RPMI7951 (cell line): ENCODE measurements at regions not wholly inside any gene's neighbourhood (a gene's known extent, or its start where the extent isn't known, plus 50 kb on each side); places are given as distances from the start of the nearest gene placed in this dataset.

Experiments
- DNase-seq: peaks from one replicate; pipeline ENCODE4 v3.0.0-alpha.2; 2012; ENCODE audit warnings: low read depth

- DNase-seq = no peak
Observed at GRCh38 chr12:114302606-114303315, 103.2 kb downstream of the TBX5 start.

GRCh38 chr12:114302117-114302516, 103.8 kb downstream of the TBX5 start:
- no peak for DNase-seq

DNA sequence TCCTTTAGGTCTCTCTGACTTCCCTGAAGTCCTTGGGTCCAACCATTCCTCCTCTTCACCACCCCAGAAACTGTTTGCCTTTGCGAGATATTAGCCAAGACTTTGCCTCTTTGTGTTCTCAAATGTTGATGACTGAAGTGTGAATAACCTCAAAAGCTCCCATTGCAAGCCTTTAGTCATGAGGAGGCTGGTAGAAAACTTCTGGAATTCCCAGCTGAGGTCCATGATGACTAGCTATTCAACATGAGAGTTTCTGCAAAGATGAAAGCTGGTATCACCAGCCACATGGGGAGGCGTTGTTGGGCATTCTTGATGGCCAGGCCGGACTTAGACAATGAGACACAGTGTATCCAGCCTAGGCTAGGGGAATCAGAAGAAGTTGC, 111.7 kb downstream of the TBX5 start:
- DNase-seq = no peak

- no peak for DNase-seq
Observed at GRCh38 chr12:114293571-114294302, 112.2 kb downstream of the TBX5 start.

DNA sequence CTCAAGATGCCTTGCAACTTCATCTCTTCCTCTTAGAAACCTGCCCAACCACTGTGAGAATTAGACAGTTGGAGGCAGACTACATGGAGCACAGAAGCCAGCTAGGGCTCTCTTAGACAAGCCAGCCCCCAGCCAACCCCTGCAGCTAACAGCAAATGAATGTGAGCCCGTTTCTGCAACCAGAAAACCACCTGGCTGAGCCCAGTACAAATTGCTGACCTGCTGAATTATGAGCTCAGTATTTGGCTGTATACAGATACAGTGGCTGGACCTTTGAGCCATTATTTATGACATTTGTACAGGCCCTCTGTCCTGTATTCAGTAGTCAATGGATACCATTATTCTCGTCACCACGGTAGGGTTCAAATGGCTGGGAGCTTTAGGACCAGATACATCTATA, 112.9 kb downstream of the TBX5 start:
- no peak for DNase-seq

GRCh38 chr12:114291389-114292060, 114.4 kb downstream of the TBX5 start:
- DNase-seq = no peak

DNA sequence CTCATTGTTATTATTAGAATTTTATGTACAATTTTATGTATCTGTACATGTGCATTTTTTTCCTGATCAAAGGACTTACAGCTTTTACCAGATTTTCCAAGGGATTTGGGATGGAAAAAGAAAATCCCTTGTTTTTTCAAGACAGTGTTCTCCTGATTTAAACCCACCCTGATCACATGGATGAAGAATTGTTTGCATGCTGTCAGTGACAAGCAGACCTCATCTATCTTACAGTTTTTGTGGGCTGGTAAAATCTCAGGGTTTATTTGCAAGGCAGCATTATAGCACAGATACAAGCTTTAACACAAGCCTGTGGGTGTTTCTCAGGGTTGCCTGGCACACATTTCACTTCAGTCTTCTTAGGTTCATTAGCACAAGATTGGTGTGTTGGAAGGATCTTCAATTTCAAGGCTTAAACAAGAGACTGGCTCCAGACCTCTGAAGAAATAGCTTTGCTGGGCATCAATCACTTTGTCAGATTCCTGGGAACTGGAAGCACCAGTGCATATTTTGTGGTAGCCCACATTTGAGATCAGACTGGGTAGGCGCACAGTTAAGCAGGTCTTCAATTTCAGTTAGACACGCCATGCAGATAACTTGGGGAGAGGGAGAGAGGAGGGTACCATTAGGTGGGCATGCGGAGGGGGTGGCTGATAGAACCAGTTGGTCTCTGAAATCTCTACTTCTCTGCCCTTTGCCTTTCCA, 118.0 kb downstream of the TBX5 start:
- peak; percentile 28 for DNase-seq

DNA sequence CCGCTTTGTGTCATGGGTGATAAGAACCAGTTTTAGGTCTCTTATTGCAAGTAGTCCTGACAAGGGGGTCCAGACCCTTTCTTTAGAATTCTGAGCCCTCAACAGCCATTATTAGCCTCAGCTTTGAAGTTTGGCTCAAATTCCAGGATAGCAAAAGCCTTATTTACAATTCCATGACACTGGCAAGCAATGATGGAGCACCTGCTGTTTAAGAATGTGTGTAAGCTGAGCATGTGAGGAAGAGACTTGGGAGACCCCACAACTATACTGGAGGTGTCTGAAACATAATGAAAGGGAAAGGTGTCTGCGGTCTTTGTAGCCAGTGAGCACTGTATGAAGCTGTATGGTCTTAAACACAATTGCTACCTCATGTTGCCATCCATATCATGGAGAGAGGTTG, 119.8 kb downstream of the TBX5 start:
- DNase-seq = no peak

DNA sequence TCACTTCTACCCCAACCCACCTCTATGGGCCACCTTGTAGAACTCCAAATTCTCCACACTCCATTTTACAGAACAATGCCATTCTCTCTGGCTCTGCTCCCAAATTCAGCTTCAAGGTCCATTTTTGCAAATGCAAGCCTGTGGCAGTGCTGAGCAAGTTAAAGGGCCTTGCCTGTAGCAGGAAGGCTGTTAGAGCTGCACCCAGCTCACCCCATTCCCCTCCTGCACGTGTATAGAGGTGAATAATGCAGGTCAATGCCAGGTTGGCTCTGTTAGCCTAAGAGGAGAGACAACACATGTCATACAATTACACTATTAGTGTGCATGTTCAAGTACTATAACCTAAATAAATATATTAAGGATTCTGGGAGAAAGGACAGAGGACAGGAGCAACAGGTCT, 120.4 kb downstream of the TBX5 start:
- DNase-seq = no peak

- no peak for DNase-seq
Observed at GRCh38 chr12:114284041-114284440, 121.9 kb downstream of the TBX5 start.

GRCh38 chr12:114275932-114276785, 129.8 kb downstream of the TBX5 start:
- no peak for DNase-seq

DNA sequence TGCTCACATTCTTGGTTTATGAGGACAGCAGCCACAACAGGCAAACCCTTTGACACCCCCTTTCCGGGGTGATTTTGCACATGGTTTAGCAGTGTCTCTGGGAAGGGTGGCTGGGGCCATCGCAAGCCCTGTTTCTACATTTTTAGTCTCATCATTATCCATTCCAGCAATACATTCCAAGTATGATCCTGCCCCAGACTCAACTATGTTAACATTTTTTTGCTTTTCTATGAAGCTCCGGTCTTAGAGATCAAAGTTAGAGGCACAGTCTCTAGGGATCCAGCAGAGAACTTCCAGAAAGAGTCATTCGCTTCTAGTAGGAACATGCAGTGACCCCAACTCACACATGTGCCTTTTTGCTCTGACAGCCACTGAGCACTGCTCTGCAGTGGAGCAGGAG, 130.9 kb downstream of the TBX5 start:
- DNase-seq = no peak

DNA sequence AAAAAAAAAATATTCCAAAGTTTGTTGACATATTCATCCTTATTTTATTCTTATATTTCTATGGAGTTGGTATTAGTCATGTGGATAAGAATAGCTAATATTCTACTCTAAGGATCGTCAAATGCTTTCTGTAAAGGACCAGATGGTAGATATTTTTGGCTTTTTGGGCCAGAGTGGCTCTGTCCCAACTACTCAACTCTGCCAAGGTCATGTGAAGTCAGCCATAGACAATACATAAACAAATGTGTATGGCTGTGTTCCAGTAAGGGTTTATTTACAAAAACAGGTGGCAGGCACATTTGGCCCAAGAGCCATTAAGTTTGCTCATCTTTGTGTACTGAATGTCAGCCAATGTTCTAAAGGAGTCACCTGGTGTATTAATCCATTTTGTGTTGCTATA, 131.8 kb downstream of the TBX5 start:
- no peak for DNase-seq

DNA sequence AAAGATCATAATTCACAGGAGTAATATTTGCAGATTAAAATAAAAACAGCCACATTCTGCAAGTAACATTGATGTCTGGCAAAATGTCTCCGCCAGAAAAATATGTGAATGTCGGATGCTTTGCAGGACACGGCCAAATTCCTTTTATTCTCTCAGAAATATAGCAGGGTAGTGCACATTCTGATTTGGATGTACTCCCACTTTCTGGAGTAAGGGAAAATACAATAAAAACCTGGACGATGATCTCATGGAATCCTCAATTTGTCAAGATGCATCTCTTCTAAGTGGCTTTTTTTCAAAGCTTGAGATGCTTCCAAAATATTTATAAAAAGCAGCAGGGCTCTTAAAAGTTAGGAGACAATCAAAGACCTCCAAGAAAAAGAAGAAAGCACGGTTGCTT, 133.3 kb downstream of the TBX5 start:
- no peak for DNase-seq

DNA sequence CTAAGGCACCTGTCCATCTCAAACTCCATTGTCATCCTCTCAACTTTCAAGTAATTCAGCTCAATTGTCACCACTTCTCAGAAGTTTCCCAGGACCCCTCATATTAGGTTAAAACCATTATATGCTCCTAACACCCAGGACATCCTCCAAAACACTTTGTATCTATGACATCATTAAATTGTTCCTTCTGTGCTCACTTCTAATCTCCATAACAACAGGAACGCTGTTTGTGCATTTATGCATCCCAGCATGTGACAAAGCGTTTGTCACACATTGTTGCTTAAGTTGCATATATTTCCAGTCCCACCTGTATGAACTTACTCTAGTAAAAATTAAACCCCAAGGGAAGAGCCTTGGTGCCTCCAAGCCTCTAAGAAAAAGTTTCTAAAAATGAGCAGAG, 133.9 kb downstream of the TBX5 start:
- DNase-seq = no peak

GRCh38 chr12:114269153-114269552, 136.8 kb downstream of the TBX5 start:
- no peak for DNase-seq

GRCh38 chr12:114266536-114266935, 139.4 kb downstream of the TBX5 start:
- DNase-seq = no peak

DNA sequence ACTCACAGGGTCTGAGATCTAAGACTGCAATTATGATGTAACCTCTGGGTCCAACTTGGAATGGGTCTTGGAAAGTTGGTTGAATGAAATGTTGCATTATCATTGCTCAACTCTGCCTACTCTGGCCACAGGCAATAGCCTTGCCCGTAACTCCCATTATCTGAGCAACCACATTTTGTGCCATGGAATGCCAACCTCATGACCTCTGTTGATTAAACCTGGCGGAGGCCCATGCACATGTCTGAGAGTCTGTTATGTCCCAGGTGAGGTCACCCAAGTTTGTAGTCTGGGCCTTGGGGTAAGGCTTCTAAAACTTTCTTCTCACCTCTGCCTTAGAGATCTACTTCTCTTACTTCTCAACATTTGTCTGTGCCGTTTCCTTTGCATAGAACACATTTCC, 140.9 kb downstream of the TBX5 start:
- no peak for DNase-seq

DNA sequence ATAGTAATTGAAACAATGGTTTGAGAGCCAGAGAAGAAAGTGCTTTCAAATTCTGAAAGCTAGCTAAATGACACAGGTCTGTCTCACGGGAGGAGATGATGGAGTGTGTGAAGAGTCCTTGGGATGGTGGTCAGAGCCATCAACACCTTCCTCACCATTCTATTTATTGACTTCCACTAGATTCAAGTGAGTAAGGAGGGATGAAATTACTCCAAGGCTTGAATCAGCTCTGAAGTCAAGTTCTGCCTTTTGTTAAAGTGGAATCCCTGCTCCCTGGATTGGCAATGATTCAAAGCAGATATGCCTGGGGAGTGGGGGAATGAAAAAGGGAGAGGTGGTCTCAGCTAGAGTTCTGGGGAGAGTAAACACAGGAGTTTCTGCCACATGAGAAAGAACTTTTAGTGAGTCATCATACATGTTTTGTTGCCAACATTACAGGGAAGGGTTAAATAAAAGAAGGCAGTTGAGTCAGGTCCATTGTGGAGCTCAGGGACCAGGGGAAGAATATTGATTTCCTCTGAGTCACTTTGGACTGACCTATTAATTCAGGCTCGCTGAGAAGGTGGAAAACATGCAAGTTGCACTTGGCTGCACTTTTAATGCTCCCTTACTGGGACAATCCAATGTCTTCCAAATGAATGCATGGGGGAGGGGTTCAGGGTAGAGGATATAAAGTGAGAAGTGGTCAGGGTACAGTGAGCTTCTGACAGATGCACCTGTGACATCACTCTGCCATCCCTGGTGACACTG, 142.7 kb downstream of the TBX5 start:
- DNase-seq = no peak

GRCh38 chr12:114257687-114258086, 148.3 kb downstream of the TBX5 start:
- no peak for DNase-seq

GRCh38 chr12:114254998-114255397, 150.9 kb downstream of the TBX5 start:
- DNase-seq = no peak
